Lung (tissue), 11 donors: ENCODE measurements at regions not wholly inside any gene's neighbourhood (a gene's known extent, or its start where the extent isn't known, plus 50 kb on each side); places are given as distances from the start of the nearest gene placed in this dataset.

Experiments used
- ATAC-seq: fragments of 200-7000 bp; cut with Tn5 transposase; one replicate; pipeline ENCODE4 v1.9.1; 2020; ENCODE audit warnings: moderate number of reproducible peaks; ENCODE audit not compliant: insufficient read depth, low FRiP score
- DNase-seq, 3 donors: peaks; one replicate each; pipeline ENCODE4 v3.0.0-alpha.2; 2013 to 2017
- H3K27ac ChIP-seq, 2 donors: one replicate each; pipeline ENCODE4 v1.5.1; 2013; ENCODE audit warnings: mild to moderate bottlenecking in 2 of 2, moderate library complexity in 2 of 2, control low read depth in 1 of 2, inconsistent platforms in 1 of 2, low read depth in 1 of 2, low read length in 1 of 2
- H3K27me3 ChIP-seq, 3 donors: one replicate each; pipeline ENCODE4 v1.5.1; 2013; ENCODE audit warnings: low read length in 2 of 3; ENCODE audit not compliant: control insufficient read depth in 3 of 3, insufficient read depth in 3 of 3
- H3K36me3 ChIP-seq, 4 donors: one replicate each; pipeline ENCODE4 v1.5.1; 2013; ENCODE audit warnings: low read length in 4 of 4, mild to moderate bottlenecking in 1 of 4, moderate library complexity in 1 of 4; ENCODE audit not compliant: control insufficient read depth in 4 of 4, insufficient read depth in 4 of 4
- H3K4me1 ChIP-seq, 5 donors: one replicate each; pipeline ENCODE4 v1.5.1; 2013; ENCODE audit warnings: low read length in 5 of 5, mild to moderate bottlenecking in 2 of 5, moderate library complexity in 1 of 5; ENCODE audit not compliant: control insufficient read depth in 5 of 5, insufficient read depth in 5 of 5
- H3K4me3 ChIP-seq: one replicate; pipeline ENCODE4 v1.5.1; 2013; ENCODE audit warnings: mild to moderate bottlenecking, control low read depth, moderate library complexity
- H3K9ac ChIP-seq, 2 donors: one replicate each; pipeline ENCODE4 v1.5.1; 2013; ENCODE audit warnings: low read length in 2 of 2, control low read depth in 1 of 2; ENCODE audit not compliant: insufficient read depth in 1 of 2
- H3K9me3 ChIP-seq, 4 donors: one replicate each; pipeline ENCODE4 v1.5.1; 2013; ENCODE audit warnings: low read length in 3 of 4, mild to moderate bottlenecking in 1 of 4, moderate library complexity in 1 of 4; ENCODE audit not compliant: control insufficient read depth in 4 of 4, insufficient read depth in 3 of 4
- CTCF ChIP-seq: IDR thresholded peaks from 2 replicates; pipeline ENCODE4 v1.5.1; 2012; ENCODE audit warnings: mild to moderate bottlenecking; ENCODE audit errors: control extremely low read depth, extremely low read depth
- WGBS, 2 donors: extraction: QIAGEN DNeasy Blood & Tissue Kit; methylation state at CpG; one replicate each; pipeline ENCODE4 v1.1.7; 2013; 5-methylcytosine and 5-hydroxymethylcytosine counted together
- donor health status: control.
- donor health status: control.
- donor health status: Bipolar disorder and iron deficiency.
- donor health status: healthy.
- donor health status: DM: yes; HTN: yes; CAD: no.

- no peaks in the 10 kb centered on the region for H3K36me3 ChIP-seq
- 89 to 90% methylated on average over 6 of the region's 6 CpGs for WGBS, 2 donors
- H3K27ac ChIP-seq = no peak overlapping the region
- H3K9ac ChIP-seq = no peak overlapping the region
- H3K4me3 ChIP-seq = no peak overlapping the region
- ATAC-seq = no peak
- no peaks in the 10 kb centered on the region for H3K27me3 ChIP-seq
- H3K4me1 ChIP-seq = peaks cover 0 to 2% (median 0%) of the 10 kb centered on the region in 5 donors
- no peak for DNase-seq
- TF ChIP-seq CTCF = no peak
- H3K9me3 ChIP-seq = peaks cover 0 to 6% (median 0%) of the 10 kb centered on the region in 4 donors
These were observed 498.6 kb downstream of the EFNB2 start for GRCh38 chr13:106036870-106037269.

- no peak for TF ChIP-seq CTCF
- no peak overlapping the region for H3K27ac ChIP-seq
- no peak for DNase-seq
- peaks cover 0 to 2% (median 0%) of the 10 kb centered on the region in 5 donors for H3K4me1 ChIP-seq
- 56 to 67% methylated on average over 6 of the region's 6 CpGs for WGBS, 2 donors
- no peak overlapping the region for H3K4me3 ChIP-seq
- ATAC-seq = no peak
- H3K9me3 ChIP-seq = peaks cover 0 to 6% (median 0%) of the 10 kb centered on the region in 4 donors
- H3K9ac ChIP-seq = no peak overlapping the region
- no peaks in the 10 kb centered on the region for H3K36me3 ChIP-seq
- H3K27me3 ChIP-seq = no peaks in the 10 kb centered on the region
These were observed 501.3 kb downstream of the EFNB2 start for GRCh38 chr13:106034201-106034600.

GRCh38 chr13:106033659-106034058 lies 501.8 kb downstream of the EFNB2 start:
- no peaks in the 10 kb centered on the region for H3K27me3 ChIP-seq
- no peak overlapping the region for H3K27ac ChIP-seq
- no peak for TF ChIP-seq CTCF
- H3K4me1 ChIP-seq = peaks cover 0 to 2% (median 0%) of the 10 kb centered on the region in 5 donors
- no peak overlapping the region for H3K4me3 ChIP-seq
- H3K9me3 ChIP-seq = peaks cover 0 to 6% (median 0%) of the 10 kb centered on the region in 4 donors
- WGBS, 2 donors = 62 to 85% methylated on average over 2 of the region's 2 CpGs
- H3K9ac ChIP-seq = no peak overlapping the region
- ATAC-seq (no peak), DNase-seq (peak in 2 of 3 donors; percentile 15 to 44)
- no peaks in the 10 kb centered on the region for H3K36me3 ChIP-seq

- no peak for DNase-seq
These were observed 503.0 kb downstream of the EFNB2 start for GRCh38 chr13:106032441-106032840.

More at GRCh38 chr13:106032441-106032840, 503.0 kb downstream of the EFNB2 start:
- ATAC-seq = no peak
- Histone ChIP-seq H3K36me3 (no peaks in the 10 kb centered on the region), H3K4me1 (peaks cover 0 to 2% (median 0%) of the 10 kb centered on the region in 5 donors), H3K27ac (no peak overlapping the region), H3K27me3 (no peaks in the 10 kb centered on the region), H3K9ac (no peak overlapping the region), H3K9me3 (peaks cover 0 to 6% (median 0%) of the 10 kb centered on the region in 4 donors), H3K4me3 (no peak overlapping the region)
- TF ChIP-seq CTCF = no peak
- 98% methylated on average over 2 of the region's 2 CpGs for WGBS, 2 donors
